MV-4-11 (cell line): ENCODE measurements at regions not wholly inside any gene's neighbourhood (a gene's known extent, or its start where the extent isn't known, plus 50 kb on each side); places are given as distances from the start of the nearest gene placed in this dataset.

Source experiments
- DNase-seq: peaks from one replicate; lab custom pipeline; 2025; lab: John Stamatoyannopoulos, UW

DNA sequence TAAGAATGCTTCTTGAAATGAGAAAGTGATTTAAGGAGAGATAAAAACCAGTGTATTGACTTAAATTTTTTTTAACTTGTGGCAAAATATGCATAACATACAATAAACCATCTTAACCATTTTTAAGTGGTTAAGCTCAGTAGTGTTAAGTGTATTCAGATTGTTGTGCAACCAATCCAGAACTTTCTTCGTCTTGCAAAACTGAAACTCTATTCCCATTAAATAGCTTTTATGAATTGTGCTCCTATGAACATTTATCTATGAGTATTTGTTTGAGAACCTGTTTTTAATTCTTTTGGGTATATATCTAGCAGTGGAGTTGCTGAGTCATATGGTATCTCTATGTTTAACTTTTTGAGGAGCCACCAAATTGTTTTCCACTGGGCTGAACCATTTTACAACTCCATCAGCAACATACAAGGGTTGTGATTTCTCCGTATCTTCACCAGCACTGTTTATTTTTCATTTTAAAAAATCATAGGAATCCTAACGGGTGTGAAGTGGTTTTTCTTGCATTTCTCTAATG, 76.6 kb upstream of the ACTBL2 start:
- DNase-seq = no peak

- no peak for DNase-seq
Measured at GRCh38 chr5:57552033-57552432, 69.4 kb upstream of the ACTBL2 start.

DNA sequence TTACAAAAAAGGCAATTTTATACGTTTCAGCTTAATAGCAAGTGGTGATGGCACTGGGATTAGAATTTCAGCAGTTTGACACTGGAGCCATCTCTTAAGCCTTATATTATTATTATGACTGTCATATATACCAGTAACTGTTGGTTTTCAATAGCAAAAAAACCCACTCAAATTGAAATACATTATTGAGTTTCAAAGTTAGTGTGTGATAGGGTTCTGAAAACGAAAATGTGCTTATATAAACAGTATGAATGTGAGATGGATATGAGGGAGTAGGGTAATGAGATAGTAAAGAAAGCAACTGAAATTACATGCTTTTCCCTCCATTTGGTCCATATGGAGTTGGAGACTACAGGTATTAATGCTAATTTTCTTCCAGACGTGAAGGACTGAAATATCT, 68.6 kb upstream of the ACTBL2 start:
- no peak for DNase-seq

GRCh38 chr5:57550132-57550531, 67.5 kb upstream of the ACTBL2 start:
- no peak for DNase-seq

- no peak for DNase-seq
Measured at GRCh38 chr5:57549566-57549965, 67.0 kb upstream of the ACTBL2 start.

DNA sequence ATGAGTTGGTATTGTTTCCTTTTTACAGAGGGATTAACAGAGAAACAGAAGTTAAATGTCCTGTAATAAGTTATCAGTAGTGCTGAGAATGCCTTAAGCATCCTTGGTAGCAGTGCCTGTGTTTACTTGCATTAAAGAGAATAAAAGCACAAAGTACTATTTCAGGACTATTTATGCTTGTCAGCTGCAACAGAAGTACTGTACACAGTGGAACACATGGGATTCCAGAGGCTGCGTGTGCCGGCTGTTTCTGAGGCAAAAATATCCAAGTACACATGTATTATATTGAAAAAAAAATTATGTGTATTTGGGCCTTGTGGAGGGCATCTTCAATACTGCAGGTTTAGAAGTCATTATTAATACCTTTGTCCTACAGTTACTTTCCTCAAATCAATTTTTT, 58.2 kb upstream of the ACTBL2 start:
- DNase-seq = no peak

- DNase-seq = no peak
Measured at GRCh38 chr5:57539281-57539701, 56.7 kb upstream of the ACTBL2 start.

GRCh38 chr5:57538341-57538955, 55.8 kb upstream of the ACTBL2 start:
- no peak for DNase-seq

DNA sequence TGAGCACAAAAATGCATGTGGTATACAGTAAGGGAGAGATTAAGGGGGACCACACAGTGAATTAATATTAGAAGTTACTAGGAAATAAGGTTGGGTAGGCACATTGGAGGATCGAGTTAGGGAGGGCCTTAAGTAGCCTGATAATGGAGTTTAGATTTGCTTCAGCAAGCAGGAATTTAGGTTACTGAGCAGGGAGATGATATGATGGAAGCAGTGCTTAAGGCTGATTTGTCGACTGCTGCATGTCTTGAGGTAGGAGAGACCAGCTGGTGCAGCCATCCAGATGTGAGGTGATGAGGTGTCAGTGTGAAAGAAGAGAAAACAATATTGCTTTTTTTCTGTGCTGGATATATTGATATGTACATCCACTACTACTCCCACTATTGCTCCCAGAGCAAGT, 55.2 kb upstream of the ACTBL2 start:
- DNase-seq = no peak

DNA sequence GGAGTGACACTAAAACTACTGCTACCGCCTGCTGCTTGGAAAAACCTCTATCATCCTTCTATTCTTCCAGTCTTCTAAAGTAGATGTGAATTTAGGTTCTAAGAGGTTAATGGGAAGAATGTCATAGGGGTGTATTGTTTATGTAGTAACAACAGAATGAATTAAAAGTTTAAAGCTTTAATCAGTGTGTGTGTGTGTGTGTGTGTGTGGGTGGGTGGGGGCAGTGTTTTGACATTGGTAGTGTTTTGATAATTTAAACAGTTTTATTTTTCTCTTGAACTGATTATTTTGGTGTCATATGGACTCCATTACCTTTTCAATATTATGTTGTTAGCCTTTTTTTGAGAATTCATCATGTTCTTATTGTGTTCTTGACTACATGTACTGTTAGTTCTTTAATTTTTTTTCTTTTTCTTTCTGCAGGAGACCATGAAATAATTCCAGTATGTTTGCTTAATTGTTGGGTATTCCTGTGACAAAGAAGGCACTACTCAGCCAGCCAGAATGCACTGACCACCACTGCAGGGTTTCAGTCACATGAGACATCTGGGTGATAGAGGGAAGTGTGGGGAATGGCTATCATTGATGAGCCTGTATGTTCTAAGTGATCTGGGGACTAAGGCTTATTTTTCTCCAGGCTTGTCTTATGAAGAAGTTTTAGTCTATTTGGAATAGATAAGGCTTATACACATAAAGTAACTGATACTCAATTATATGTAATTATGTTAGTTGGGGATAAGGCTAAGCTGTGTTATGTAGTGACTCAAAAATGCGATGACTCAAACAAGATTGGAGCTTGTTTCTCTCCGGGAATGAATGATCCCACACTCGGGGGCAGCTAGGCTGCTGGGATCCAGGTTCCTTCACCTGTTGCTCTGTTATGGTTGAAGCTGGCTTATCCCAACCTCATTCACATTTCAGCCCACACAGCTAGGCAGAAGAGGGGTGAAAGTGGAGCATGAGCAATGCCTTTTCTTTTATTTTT, 50.2 kb upstream of the ACTBL2 start:
- DNase-seq = no peak
